Cardiac muscle cell (in vitro differentiated cells and primary cell): ENCODE measurements at regions not wholly inside any gene's neighbourhood (a gene's known extent, or its start where the extent isn't known, plus 50 kb on each side); places are given as distances from the start of the nearest gene placed in this dataset.

ENCODE experiments used
- DNase-seq, 2 donors: peaks; one replicate each; pipeline versions ENCODE4 v3.0.0 to v3.0.0-alpha.2; 2010 to 2017; ENCODE audit warnings: low read depth in 1 of 2, low spot score in 1 of 2
- H3K27ac ChIP-seq: fragments of 200-600 bp; sonication (generic); 2 replicates; pipeline ENCODE4 v1.5.1; 2016
- H3K27me3 ChIP-seq: fragments of 200-600 bp; sonication (generic); 2 replicates; pipeline ENCODE4 v1.6.0; 2016; ENCODE audit warnings: control low read depth
- H3K36me3 ChIP-seq: fragments of 200-600 bp; sonication (generic); 2 replicates; pipeline ENCODE4 v1.5.1; 2016; ENCODE audit warnings: control low read depth
- H3K4me1 ChIP-seq: fragments of 200-600 bp; sonication (generic); 2 replicates; pipeline ENCODE4 v1.8.1; 2017; ENCODE audit warnings: low read depth, mild to moderate bottlenecking, mixed run types
- H3K4me3 ChIP-seq: fragments of 200-600 bp; sonication (generic); 2 replicates; pipeline ENCODE4 v1.5.1; 2016; ENCODE audit warnings: mild to moderate bottlenecking
- H3K9me3 ChIP-seq: fragments of 200-600 bp; sonication (generic); 2 replicates; pipeline ENCODE4 v1.5.1; 2017; ENCODE audit warnings: low read depth, mild to moderate bottlenecking, control low read depth
- TF ChIP-seq, protein P1 (sequence below): IDR thresholded peaks from 2 replicates; pipeline ENCODE4 v1.5.1; 2012; ENCODE audit warnings: low read depth, mild to moderate bottlenecking, low read length

GRCh38 chr4:24471486-24472160 is 112.7 kb downstream of the DHX15 start:
- Histone ChIP-seq H3K36me3 (no peaks in the 10 kb centered on the region), H3K9me3 (no peaks in the 10 kb centered on the region), H3K4me3 (peak overlapping the region; percentile 52), H3K27ac (no peak overlapping the region), H3K4me1 (no peaks in the 10 kb centered on the region), H3K27me3 (peaks cover 55% of the 10 kb centered on the region)
- DNase-seq: peak; percentile 10 to 39
- TF ChIP-seq, protein P1, sequence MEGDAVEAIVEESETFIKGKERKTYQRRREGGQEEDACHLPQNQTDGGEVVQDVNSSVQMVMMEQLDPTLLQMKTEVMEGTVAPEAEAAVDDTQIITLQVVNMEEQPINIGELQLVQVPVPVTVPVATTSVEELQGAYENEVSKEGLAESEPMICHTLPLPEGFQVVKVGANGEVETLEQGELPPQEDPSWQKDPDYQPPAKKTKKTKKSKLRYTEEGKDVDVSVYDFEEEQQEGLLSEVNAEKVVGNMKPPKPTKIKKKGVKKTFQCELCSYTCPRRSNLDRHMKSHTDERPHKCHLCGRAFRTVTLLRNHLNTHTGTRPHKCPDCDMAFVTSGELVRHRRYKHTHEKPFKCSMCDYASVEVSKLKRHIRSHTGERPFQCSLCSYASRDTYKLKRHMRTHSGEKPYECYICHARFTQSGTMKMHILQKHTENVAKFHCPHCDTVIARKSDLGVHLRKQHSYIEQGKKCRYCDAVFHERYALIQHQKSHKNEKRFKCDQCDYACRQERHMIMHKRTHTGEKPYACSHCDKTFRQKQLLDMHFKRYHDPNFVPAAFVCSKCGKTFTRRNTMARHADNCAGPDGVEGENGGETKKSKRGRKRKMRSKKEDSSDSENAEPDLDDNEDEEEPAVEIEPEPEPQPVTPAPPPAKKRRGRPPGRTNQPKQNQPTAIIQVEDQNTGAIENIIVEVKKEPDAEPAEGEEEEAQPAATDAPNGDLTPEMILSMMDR: no peak

DNA sequence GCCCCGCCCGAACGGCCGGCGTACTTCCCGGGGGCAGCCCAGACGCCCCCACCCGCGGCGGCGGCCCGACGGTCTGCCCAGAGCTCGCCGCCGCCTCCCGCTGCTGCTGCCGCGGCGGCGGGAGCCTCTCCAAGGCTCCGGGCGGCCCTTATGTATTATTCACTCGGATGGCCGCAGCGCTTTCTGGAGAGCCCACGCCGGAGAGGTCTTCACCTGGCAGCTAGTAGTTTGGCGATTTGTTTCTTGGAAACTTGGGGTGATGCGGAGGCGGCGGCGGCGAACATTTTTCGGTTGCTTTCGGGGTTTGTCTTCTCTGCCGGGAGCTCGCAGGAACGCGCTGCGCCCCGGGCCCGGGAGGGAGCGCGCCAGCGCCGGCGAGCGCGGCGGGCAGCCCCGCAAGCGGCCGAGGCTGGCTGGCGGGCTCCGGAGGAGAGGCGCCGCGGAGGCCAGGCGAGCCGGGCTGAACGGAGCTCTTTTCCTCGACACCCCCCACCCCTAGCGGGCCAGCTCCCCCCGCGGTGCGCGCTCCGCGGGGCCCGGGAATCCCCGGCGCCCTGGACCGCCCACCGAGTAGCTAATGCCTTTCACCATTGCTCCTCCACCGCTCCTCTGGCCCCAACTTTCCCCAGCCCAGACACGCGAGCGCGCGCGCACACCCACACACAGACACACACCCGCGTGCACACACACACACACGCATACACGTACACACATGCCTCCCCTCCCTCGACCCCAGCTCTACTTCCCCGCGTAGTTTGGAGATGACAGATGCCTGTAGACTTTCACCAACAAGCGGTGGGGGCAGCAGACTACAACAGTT is 113.5 kb downstream of the DHX15 start:
- Histone ChIP-seq H3K4me1 (no peaks in the 10 kb centered on the region), H3K27me3 (peaks cover 55% of the 10 kb centered on the region), H3K36me3 (no peaks in the 10 kb centered on the region), H3K9me3 (no peaks in the 10 kb centered on the region), H3K4me3 (peak overlapping the region; percentile 52), H3K27ac (no peak overlapping the region)
- peak; percentile 50 to 66 for DNase-seq
- TF ChIP-seq, protein P1: peak; percentile 7

DNA sequence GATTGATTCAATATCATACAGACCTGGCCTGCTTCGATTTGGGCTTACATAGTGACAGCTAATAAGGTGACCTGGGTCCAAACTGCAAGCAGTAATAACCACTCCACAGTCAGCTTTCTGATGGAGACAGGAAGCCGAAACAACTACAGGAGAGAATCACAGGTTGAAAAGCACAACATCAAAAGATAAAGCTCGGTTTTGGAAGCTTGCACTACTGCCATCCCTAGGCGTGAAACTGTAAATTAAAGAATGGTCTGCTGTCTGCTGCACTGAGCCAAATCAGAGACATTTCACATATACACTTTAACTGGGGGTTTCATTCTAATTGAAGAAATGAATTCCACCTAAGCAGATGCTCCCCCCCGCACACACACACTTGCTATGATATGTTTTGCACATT is 116.3 kb downstream of the DHX15 start:
- Histone ChIP-seq H3K4me3 (no peak overlapping the region), H3K27me3 (peaks cover 66% of the 10 kb centered on the region), H3K27ac (no peak overlapping the region), H3K4me1 (no peaks in the 10 kb centered on the region), H3K36me3 (no peaks in the 10 kb centered on the region), H3K9me3 (no peaks in the 10 kb centered on the region)
- no peak for DNase-seq
- TF ChIP-seq, protein P1: no peak

DNA sequence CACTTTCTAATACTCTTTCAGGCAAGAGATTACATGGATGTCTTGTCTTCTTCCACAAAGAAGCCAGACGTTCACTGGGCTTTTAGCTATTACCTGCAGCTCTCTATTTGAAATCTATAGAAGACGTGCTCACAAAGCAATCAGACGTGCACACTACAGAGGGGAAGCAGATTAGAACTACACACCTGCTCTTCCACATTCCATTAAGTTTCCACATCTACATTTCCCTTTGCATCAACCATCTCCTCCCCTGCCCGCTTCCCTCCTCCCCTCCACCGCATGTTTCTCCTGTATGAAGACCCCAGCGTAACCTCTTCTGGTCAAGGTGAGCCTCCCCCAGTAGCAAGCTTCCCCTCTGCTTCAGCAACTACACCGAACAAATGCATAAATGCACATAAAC is 119.8 kb downstream of the DHX15 start:
- no peak for DNase-seq
- H3K4me1 ChIP-seq: no peaks in the 10 kb centered on the region
- H3K36me3 ChIP-seq: no peaks in the 10 kb centered on the region
- no peaks in the 10 kb centered on the region for H3K9me3 ChIP-seq
- H3K27ac ChIP-seq: no peak overlapping the region
- H3K4me3 ChIP-seq: no peak overlapping the region
- H3K27me3 ChIP-seq: peaks cover 37% of the 10 kb centered on the region
- TF ChIP-seq, protein P1: no peak

GRCh38 chr4:24456431-24456830 is 127.9 kb downstream of the DHX15 start:
- Histone ChIP-seq H3K27me3 (no peaks in the 10 kb centered on the region), H3K27ac (no peak overlapping the region), H3K4me3 (no peak overlapping the region), H3K9me3 (no peaks in the 10 kb centered on the region), H3K4me1 (no peaks in the 10 kb centered on the region), H3K36me3 (no peaks in the 10 kb centered on the region)
- no peak for DNase-seq
- TF ChIP-seq, protein P1: no peak
